Parathyroid adenoma (tissue), 2 donors: ENCODE measurements at regions not wholly inside any gene's neighbourhood (a gene's known extent, or its start where the extent isn't known, plus 50 kb on each side); places are given as distances from the start of the nearest gene placed in this dataset.

Experiments
- H2AFZ ChIP-seq: fragments of 300-600 bp; sonication (generic); one replicate; pipeline ENCODE4 v1.7.0; 2017; ENCODE audit warnings: antibody characterized with exemption, mild to moderate bottlenecking
- H3K27ac ChIP-seq: fragments of 300-600 bp; sonication (generic); one replicate; pipeline ENCODE4 v1.7.0; 2017
- H3K27me3 ChIP-seq: fragments of 300-600 bp; sonication (generic); one replicate; pipeline ENCODE4 v1.7.0; 2017; ENCODE audit warnings: low read length; ENCODE audit not compliant: control insufficient read depth, insufficient read depth
- H3K36me3 ChIP-seq: fragments of 300-600 bp; sonication (generic); one replicate; pipeline ENCODE4 v1.7.0; 2017; ENCODE audit warnings: low read length; ENCODE audit not compliant: control insufficient read depth, insufficient read depth
- H3K4me1 ChIP-seq: fragments of 300-600 bp; sonication (generic); one replicate; pipeline ENCODE4 v1.7.0; 2017; ENCODE audit warnings: control low read depth
- H3K4me2 ChIP-seq: fragments of 300-600 bp; sonication (generic); one replicate; pipeline ENCODE4 v1.7.0; 2017; ENCODE audit warnings: low read length
- H3K4me3 ChIP-seq: fragments of 300-600 bp; sonication (generic); one replicate; pipeline ENCODE4 v1.7.0; 2017; ENCODE audit warnings: low read depth, low read length
- H3K79me2 ChIP-seq: fragments of 300-600 bp; sonication (generic); one replicate; pipeline ENCODE4 v1.7.0; 2017; ENCODE audit warnings: control low read depth
- H3K9ac ChIP-seq: fragments of 300-600 bp; sonication (generic); one replicate; pipeline ENCODE4 v1.7.0; 2017; ENCODE audit warnings: mild to moderate bottlenecking
- H3K9me3 ChIP-seq: fragments of 300-600 bp; sonication (generic); one replicate; pipeline ENCODE4 v1.7.0; 2017; ENCODE audit warnings: low read length; ENCODE audit not compliant: control insufficient read depth
- TF ChIP-seq, protein P1 (sequence below): fragments of 300-600 bp; sonication (generic); IDR thresholded peaks from one replicate; pipeline ENCODE4 v1.7.0; 2017; ENCODE audit warnings: antibody characterized with exemption, mild to moderate bottlenecking
- donor health status: primary hyperparathyroidism.

DNA sequence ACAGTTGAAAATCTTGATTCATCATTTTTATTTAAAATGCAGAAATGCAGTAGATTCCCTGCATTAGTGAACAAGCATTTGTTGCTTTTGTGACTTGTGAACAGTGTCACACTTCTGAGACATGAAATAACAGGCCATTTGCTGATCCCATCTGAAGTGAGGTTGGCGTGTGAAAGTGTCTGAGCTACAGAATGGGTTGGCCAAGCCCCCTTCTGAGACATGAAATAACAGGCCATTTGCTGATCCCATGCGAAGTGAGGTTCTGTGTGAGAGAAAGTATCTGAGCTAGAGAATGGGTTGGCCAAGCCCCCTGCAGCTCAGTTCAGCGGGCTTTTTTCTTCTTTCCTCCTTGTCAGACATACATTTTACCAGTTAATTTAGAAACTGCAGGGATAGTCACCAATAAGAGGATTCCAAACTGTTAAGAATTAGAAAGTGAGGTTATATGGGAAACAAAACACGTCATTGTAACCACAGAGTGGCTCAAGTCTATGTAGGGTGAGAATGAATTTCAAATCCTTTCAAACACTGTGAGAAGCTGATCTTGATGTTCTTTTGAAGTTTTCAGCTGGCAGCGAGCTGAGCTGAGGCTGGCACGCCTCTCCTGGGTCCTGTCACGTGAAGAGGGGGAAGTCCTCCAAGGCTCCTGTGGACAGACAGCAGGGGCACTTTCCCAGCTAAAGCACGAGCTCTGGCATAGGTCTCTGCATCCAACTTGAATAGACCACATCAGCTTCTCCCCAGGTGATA is 339.2 kb upstream of the SALL3 start:
- no peaks in the 10 kb centered on the region for H3K4me1 ChIP-seq
- H3K4me3 ChIP-seq: no peak overlapping the region
- no peak overlapping the region for H3K27ac ChIP-seq
- H3K27me3 ChIP-seq: no peaks in the 10 kb centered on the region
- H3K9ac ChIP-seq: no peak overlapping the region
- no peaks in the 10 kb centered on the region for H3K36me3 ChIP-seq
- no peak overlapping the region for H3K4me2 ChIP-seq
- no peak overlapping the region for H2AFZ ChIP-seq
- H3K79me2 ChIP-seq: no peaks in the 10 kb centered on the region
- TF ChIP-seq, protein P1, sequence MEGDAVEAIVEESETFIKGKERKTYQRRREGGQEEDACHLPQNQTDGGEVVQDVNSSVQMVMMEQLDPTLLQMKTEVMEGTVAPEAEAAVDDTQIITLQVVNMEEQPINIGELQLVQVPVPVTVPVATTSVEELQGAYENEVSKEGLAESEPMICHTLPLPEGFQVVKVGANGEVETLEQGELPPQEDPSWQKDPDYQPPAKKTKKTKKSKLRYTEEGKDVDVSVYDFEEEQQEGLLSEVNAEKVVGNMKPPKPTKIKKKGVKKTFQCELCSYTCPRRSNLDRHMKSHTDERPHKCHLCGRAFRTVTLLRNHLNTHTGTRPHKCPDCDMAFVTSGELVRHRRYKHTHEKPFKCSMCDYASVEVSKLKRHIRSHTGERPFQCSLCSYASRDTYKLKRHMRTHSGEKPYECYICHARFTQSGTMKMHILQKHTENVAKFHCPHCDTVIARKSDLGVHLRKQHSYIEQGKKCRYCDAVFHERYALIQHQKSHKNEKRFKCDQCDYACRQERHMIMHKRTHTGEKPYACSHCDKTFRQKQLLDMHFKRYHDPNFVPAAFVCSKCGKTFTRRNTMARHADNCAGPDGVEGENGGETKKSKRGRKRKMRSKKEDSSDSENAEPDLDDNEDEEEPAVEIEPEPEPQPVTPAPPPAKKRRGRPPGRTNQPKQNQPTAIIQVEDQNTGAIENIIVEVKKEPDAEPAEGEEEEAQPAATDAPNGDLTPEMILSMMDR: no peak
- no peaks in the 10 kb centered on the region for H3K9me3 ChIP-seq

DNA sequence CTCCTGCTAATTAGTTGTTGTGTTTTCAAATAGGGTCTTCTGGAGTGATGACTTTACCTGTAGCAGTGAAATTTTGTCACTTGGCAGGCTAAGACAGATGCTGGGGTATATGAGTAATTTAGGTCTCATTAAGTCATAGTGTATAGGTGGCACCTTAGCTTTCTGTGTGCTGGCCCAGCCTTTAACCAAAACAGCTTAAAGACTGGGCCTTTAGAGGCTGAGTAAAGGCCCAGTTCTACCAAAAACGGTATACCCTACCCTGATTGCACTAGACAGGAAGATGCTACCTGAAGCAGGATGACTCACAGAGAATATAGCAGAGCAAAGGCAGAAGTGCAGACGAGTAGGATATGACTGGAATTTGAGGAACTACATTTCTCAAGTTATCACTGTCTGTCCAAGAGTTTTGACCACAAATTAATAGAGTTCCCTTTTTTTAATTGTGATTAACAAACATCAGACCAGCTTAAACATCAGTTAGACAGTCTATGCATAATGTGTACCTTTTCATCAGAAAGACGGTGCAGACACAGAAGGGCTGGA is 337.9 kb upstream of the SALL3 start:
- Histone ChIP-seq H3K79me2 (no peaks in the 10 kb centered on the region), H3K36me3 (no peaks in the 10 kb centered on the region), H3K4me3 (no peak overlapping the region), H2AFZ (no peak overlapping the region), H3K4me1 (no peaks in the 10 kb centered on the region), H3K4me2 (no peak overlapping the region), H3K9ac (no peak overlapping the region), H3K9me3 (no peaks in the 10 kb centered on the region), H3K27ac (no peak overlapping the region), H3K27me3 (no peaks in the 10 kb centered on the region)
- TF ChIP-seq, protein P1: no peak

DNA sequence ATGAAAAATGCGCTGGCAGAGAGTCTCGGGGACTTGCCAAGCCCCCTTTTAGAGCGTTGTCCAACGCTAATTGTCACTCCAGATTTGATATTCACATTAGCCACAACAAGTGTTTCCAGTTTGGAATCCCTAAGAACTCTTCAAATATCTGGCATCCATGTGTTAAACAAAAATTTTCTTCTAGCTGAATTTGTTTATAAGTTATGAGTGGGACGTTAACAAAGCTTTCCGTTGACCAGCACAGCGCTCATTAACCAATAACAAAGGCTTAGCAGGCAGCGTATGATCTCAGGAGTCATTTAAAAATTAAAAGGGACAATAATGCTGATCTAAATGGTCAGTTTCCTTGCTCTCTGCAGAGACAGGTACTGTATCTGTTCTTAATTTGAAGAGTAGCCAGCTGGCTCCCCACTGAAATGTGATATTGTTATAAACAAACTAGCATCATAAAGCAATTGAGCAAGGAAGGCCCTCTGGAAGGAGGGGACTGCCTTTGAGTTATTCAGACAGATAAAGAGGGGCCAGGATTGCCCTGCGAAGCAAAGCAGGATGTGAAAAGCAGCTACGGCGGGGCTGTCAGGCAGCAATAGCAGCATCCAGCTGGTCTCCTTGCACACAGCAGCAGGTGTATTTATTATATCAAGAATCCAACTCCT is 337.2 kb upstream of the SALL3 start:
- Histone ChIP-seq H3K9me3 (no peaks in the 10 kb centered on the region), H3K79me2 (no peaks in the 10 kb centered on the region), H3K36me3 (no peaks in the 10 kb centered on the region), H3K9ac (no peak overlapping the region), H3K4me1 (no peaks in the 10 kb centered on the region), H3K4me3 (no peak overlapping the region), H3K27ac (no peak overlapping the region), H3K4me2 (no peak overlapping the region), H2AFZ (no peak overlapping the region), H3K27me3 (no peaks in the 10 kb centered on the region)
- TF ChIP-seq, protein P1: no peak

DNA sequence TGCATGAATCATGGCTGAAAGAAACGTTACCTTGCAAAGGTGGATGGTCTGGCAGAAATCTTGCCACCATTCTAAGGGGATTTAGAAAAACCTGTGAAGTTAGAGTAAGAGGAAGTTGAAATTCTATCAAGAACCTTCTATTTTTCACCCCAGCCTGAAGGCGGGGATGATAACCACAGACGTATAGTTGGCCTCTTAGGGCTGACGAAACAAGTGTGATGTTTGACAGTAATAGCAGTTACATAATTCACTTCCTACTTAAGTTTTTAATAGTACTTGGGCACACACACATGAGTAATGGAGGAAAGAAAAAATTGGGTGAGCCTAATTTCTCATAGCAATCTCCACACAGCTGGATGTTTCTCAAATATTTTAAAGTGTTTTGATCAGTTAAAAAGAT is 336.6 kb upstream of the SALL3 start:
- no peaks in the 10 kb centered on the region for H3K27me3 ChIP-seq
- H3K9me3 ChIP-seq: no peaks in the 10 kb centered on the region
- H3K4me1 ChIP-seq: no peaks in the 10 kb centered on the region
- H3K4me2 ChIP-seq: no peak overlapping the region
- TF ChIP-seq, protein P1: no peak
- H2AFZ ChIP-seq: no peak overlapping the region
- H3K4me3 ChIP-seq: no peak overlapping the region
- no peak overlapping the region for H3K27ac ChIP-seq
- H3K9ac ChIP-seq: no peak overlapping the region
- H3K79me2 ChIP-seq: no peaks in the 10 kb centered on the region
- H3K36me3 ChIP-seq: no peaks in the 10 kb centered on the region
